ENCODE measurements at regions not wholly inside any gene's neighbourhood (a gene's known extent, or its start where the extent isn't known, plus 50 kb on each side); places are given as distances from the start of the nearest gene placed in this dataset.

DNA sequence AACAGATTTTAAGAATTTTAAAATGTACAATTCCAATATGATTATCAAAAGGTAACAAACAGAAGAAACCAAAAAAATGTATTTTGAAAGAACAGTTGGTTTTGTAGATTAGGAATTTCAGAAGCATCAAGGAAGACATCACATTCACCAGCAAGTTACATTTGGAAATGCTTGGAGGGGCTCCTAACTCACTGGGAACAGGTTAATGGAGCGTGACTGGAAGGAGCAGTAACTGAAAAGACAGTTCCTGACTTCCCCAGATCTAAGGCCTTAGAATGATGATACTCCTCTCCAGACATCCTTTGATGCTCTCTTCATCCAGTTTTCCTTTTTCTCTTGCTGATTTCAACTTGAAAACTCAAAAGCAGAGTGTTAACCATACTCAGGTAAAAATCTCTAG, 220.0 kb upstream of the EGLN3 start:
- H3K4me3 ChIP-seq (ENCODE audit: low read depth, low read length): no peak overlapping the region
- TF ChIP-seq, protein P1, sequence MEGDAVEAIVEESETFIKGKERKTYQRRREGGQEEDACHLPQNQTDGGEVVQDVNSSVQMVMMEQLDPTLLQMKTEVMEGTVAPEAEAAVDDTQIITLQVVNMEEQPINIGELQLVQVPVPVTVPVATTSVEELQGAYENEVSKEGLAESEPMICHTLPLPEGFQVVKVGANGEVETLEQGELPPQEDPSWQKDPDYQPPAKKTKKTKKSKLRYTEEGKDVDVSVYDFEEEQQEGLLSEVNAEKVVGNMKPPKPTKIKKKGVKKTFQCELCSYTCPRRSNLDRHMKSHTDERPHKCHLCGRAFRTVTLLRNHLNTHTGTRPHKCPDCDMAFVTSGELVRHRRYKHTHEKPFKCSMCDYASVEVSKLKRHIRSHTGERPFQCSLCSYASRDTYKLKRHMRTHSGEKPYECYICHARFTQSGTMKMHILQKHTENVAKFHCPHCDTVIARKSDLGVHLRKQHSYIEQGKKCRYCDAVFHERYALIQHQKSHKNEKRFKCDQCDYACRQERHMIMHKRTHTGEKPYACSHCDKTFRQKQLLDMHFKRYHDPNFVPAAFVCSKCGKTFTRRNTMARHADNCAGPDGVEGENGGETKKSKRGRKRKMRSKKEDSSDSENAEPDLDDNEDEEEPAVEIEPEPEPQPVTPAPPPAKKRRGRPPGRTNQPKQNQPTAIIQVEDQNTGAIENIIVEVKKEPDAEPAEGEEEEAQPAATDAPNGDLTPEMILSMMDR (IDR thresholded peaks at IDR 0.05; ENCODE audit: borderline replicate concordance, insufficient read depth, low read depth, low read length): no peak

DNA sequence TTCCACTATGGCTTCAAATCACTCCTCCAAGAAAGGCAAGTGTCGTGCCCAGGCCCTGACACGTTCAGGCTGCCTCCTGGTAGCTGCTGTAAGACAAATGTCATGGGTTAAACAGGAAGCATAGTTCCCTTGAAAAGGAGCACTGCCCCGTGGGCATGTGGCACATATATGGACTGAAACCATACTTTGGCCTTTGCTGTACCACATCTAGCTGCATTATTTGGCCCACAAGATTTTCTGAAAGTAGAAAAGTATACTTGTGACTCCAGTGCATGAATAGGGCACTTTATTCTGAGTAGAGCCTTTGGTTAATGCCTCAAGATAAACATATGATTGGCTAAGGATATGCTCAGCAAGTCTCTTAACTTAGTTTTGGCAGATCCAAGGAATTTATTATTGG, 218.7 kb upstream of the EGLN3 start:
- H3K4me3 ChIP-seq (ENCODE audit: low read depth, low read length): no peak overlapping the region
- TF ChIP-seq, protein P1 (IDR thresholded peaks at IDR 0.05; ENCODE audit: borderline replicate concordance, insufficient read depth, low read depth, low read length): no peak

DNA sequence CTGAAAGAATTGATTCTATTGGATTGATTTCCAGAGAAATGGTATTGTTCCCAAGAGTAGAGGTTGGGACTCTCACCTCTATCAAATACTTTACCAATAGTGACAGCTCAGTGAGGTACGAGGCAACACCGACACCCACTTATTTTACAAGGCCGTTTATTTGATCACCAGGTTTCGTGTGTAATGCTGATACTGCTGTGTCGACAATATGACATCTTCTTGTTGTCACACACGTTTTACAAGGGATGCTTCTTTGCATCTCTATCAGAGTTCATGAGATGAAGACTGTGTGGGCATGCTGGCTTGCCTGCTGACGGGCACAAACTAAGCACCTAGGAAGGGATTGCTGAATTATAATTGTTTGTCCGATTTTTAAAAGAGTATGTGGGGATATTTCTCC, 217.8 kb upstream of the EGLN3 start:
- no peak overlapping the region for H3K4me3 ChIP-seq (ENCODE audit: low read depth, low read length)
- TF ChIP-seq, protein P1 (IDR thresholded peaks at IDR 0.05; ENCODE audit: borderline replicate concordance, insufficient read depth, low read depth, low read length): no peak

DNA sequence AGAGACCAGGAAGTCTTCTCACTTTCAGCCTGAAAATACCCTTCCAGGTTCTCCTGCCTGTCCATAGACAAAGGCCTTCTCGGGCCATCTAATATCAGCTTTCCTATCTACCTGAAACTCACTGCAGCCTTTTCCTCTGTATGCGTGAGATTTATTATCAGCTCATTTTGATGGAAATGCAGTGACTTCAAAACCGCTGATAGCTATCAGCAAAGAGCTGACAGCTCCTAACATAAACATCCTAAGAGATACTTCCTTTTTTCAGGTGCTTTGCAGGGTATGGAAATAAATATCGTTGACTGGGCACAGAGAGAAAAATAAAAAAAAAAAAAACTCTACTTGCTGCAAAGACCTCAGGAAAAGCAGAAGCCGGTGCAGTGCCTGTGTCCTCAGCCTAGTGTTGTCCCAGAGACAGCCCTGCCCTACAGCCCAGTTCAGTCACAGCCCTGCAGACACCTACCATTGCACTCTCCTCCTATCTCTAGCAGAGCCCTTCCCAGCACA, 215.0 kb upstream of the EGLN3 start:
- TF ChIP-seq, protein P1 (IDR thresholded peaks at IDR 0.05; ENCODE audit: borderline replicate concordance, insufficient read depth, low read depth, low read length): no peak
- H3K4me3 ChIP-seq (ENCODE audit: low read depth, low read length): no peak overlapping the region

DNA sequence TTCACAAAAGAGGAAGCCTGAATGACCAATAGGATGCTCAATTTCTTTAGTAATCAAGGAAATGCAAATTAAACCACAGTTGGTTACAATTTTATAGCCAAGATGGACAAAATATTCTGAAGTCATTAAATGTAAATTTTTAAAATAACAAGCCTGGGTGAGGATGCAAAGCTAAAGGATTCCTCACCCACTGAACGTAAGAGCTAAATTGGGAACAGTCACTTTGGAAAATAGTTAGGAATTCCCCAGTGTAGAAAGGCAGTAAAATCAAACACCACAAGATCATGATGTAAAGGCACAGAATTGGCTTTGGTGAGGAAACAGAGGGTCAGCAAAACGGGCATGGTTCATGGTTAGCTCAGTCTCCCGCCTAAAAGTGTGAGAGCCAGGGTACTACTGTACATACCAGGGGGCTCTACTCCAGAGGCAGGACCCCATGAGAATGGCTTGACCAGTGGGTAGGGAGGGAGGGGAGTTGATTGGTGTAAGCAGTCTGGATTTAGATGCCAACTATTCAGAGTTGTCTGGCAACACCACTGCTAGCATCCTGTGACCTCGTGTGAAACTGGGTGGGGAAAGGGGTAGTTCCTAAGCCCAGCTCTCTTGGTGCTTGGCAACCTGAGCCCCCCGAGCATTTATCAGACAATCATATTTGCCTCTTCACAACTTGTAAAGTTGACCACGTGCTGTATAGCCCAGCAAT, 213.4 kb upstream of the EGLN3 start:
- no peak overlapping the region for H3K4me3 ChIP-seq (ENCODE audit: low read depth, low read length)
- TF ChIP-seq, protein P1 (IDR thresholded peaks at IDR 0.05; ENCODE audit: borderline replicate concordance, insufficient read depth, low read depth, low read length): no peak

DNA sequence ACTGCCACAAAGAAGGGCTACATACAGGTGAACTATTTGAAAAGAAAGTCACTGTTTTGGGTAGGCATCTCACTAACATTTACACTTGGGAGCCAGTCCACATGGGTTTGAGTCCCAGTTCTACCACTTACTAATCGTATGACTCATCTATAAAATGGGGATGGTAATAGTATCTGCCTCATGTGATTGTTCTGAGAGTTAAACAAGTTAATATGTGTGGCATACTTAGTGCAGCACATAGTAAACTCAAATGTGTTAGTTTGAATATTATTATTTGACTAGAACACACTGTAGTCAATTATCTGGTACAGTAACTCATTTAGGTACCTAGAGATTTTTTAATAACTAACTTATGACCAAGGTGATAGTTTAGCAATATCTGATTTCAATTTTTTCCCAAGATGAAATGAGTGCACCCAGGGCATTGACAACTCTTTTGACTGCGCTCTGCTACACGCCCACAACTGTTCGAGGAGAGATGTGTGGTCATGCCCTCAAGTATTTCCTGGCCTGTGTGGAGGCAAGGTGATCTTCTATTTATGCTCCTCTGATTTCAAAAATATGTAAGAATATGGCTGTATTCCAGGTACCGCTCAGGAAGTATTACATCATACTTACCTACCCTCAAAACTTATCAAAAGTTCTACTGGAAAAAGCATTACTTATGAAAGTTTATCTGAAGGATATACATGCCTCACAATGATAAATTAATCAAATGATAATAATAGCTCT, 210.6 kb upstream of the EGLN3 start:
- TF ChIP-seq, protein P1 (IDR thresholded peaks at IDR 0.05; ENCODE audit: borderline replicate concordance, insufficient read depth, low read depth, low read length): no peak
- no peak overlapping the region for H3K4me3 ChIP-seq (ENCODE audit: low read depth, low read length)

DNA sequence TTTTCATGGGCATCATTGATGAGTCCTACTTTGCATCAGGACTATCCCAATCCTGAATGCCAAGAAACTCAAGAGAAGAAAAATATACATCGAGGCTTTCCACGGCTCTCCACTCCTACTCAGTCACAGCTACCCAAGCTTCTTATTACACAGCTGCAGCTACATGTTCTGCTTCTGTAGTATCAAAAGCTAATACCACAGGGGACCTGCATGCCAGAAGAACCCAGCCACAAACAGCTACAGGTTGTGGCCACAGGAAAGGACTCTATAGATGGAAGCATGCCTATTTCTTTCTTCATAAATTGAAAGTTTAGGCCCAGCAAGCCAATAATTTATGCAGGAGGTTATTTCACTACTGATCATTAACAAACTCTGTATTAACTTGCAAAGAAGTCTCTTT, 209.7 kb upstream of the EGLN3 start:
- TF ChIP-seq, protein P1 (IDR thresholded peaks at IDR 0.05; ENCODE audit: borderline replicate concordance, insufficient read depth, low read depth, low read length): no peak
- H3K4me3 ChIP-seq (ENCODE audit: low read depth, low read length): no peak overlapping the region
